OCI-LY7 (cell line): ENCODE measurements at regions not wholly inside any gene's neighbourhood (a gene's known extent, or its start where the extent isn't known, plus 50 kb on each side); places are given as distances from the start of the nearest gene placed in this dataset.

Experiments used
- BruUV-seq: library from RNA; stranded (reverse); fragments of 400-500 nt; replicated peaks from 2 replicates; lab custom pipeline; 2021; lab: Mats Ljungman, UMichigan
- CTCF ChIA-PET: fragments of 300-600 bp; sonication (Branson Sonifier 250); formaldehyde crosslinking; loops from one replicate; lab custom pipeline; 2022; ENCODE audit warnings: antibody characterized with exemption; ENCODE audit not compliant: unreplicated experiment; lab: Charles Lee
- POLR2A ChIA-PET: fragments of 300-600 bp; sonication (Branson Sonifier 250); formaldehyde crosslinking; loops from one replicate; lab custom pipeline; 2022; ENCODE audit warnings: antibody characterized with exemption; lab: Charles Lee
- DNase-seq: peaks from one replicate; pipeline ENCODE4 v3.0.0-alpha.2; 2015; ENCODE audit warnings: low spot score
- H2AFZ ChIP-seq: fragments of 200-600 bp; sonication (generic), shearing (Covaris generic); 2 replicates; pipeline ENCODE4 v1.6.1; 2014; ENCODE audit warnings: mild to moderate bottlenecking, antibody characterized with exemption, low read length, moderate library complexity
- H3K27ac ChIP-seq: fragments of 200-600 bp; sonication (generic); 2 replicates; pipeline ENCODE4 v1.5.1; 2014; ENCODE audit warnings: mixed run types, low read depth, mild to moderate bottlenecking, moderate library complexity, low read length, inconsistent platforms; ENCODE audit not compliant: poor library complexity, severe bottlenecking
- H3K36me3 ChIP-seq: fragments of 200-600 bp; sonication (generic); 2 replicates; pipeline ENCODE4 v1.6.1; 2014; ENCODE audit warnings: mild to moderate bottlenecking, antibody characterized with exemption, low read length, moderate library complexity, mixed read lengths; ENCODE audit not compliant: insufficient read depth
- H3K4me1 ChIP-seq: fragments of 200-600 bp; sonication (generic); 2 replicates; pipeline ENCODE4 v1.5.1; 2014; ENCODE audit warnings: mild to moderate bottlenecking, low read length; ENCODE audit not compliant: insufficient read depth, poor library complexity, severe bottlenecking
- H3K4me2 ChIP-seq: fragments of 200-600 bp; sonication (generic); 2 replicates; pipeline ENCODE4 v1.6.1; 2014; ENCODE audit warnings: mild to moderate bottlenecking, low read length
- H3K4me3 ChIP-seq: fragments of 200-600 bp; sonication (generic); 2 replicates; pipeline ENCODE4 v1.5.1; 2014; ENCODE audit warnings: mild to moderate bottlenecking, low read depth, low read length; ENCODE audit not compliant: poor library complexity, severe bottlenecking
- H3K79me2 ChIP-seq: fragments of 200-600 bp; sonication (generic); 2 replicates; pipeline ENCODE4 v1.6.1; 2016; ENCODE audit warnings: low read depth, mild to moderate bottlenecking, low read length, moderate library complexity, mixed read lengths; ENCODE audit not compliant: insufficient read depth
- H3K9me2 ChIP-seq: fragments of 200-600 bp; sonication (generic); 2 replicates; pipeline ENCODE4 v1.6.1; 2016; ENCODE audit warnings: mild to moderate bottlenecking, low read length, mixed read lengths; ENCODE audit not compliant: insufficient read depth
- H3K9me3 ChIP-seq: fragments of 200-600 bp; sonication (generic); 2 replicates; pipeline ENCODE4 v1.6.1; 2014; ENCODE audit warnings: mild to moderate bottlenecking, mixed run types, low read length, mixed read lengths
- H4K20me1 ChIP-seq: fragments of 200-600 bp; sonication (generic); 2 replicates; pipeline ENCODE4 v1.6.1; 2014; ENCODE audit warnings: mild to moderate bottlenecking, antibody characterized with exemption, low read length, moderate library complexity, mixed read lengths; ENCODE audit not compliant: insufficient read depth
- EZH2phosphoT487 ChIP-seq: fragments of 200-600 bp; sonication (generic); IDR thresholded peaks from 2 replicates; pipeline ENCODE4 v1.6.1; 2018; ENCODE audit warnings: low read depth, borderline replicate concordance, mild to moderate bottlenecking, mixed run types, antibody characterized with exemption, low read length, moderate library complexity, mixed read lengths
- intact Hi-C: fragments of 100-400 bp; cut with micrococcal nuclease; formaldehyde crosslinking; loops from one replicate; pipeline ENCODE4 v1.10.0; 2022; ENCODE audit not compliant: unreplicated experiment
- TF ChIP-seq, protein P1 (sequence below): fragments of 200-600 bp; sonication (generic); conservative IDR thresholded peaks from 2 replicates; pipeline ENCODE4 v1.5.1; 2014; ENCODE audit warnings: mild to moderate bottlenecking, antibody characterized with exemption, low read length, moderate library complexity, mixed read lengths

DNA sequence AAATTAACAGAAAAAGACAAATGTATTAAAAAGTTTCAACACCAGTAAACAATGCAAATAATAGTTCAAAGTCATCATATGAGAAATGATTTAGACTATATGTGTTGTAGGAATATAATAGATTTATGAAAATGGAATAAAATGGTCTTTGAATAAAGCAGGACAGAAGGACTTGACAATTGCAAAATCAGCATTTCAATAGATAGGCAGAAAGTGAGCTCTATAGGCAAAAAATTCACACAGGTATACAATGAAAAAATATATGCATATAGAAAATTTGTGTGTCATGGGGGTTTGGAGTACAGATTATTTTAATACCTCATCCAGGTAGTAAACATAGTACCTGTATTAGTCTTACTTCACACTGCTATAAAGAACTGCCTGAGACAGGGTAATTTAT is 571.1 kb upstream of the EYS start:
- TF ChIP-seq, protein P1, sequence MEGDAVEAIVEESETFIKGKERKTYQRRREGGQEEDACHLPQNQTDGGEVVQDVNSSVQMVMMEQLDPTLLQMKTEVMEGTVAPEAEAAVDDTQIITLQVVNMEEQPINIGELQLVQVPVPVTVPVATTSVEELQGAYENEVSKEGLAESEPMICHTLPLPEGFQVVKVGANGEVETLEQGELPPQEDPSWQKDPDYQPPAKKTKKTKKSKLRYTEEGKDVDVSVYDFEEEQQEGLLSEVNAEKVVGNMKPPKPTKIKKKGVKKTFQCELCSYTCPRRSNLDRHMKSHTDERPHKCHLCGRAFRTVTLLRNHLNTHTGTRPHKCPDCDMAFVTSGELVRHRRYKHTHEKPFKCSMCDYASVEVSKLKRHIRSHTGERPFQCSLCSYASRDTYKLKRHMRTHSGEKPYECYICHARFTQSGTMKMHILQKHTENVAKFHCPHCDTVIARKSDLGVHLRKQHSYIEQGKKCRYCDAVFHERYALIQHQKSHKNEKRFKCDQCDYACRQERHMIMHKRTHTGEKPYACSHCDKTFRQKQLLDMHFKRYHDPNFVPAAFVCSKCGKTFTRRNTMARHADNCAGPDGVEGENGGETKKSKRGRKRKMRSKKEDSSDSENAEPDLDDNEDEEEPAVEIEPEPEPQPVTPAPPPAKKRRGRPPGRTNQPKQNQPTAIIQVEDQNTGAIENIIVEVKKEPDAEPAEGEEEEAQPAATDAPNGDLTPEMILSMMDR = no peak
- no peak for TF ChIP-seq EZH2phosphoT487
- Histone ChIP-seq H3K36me3 (no peaks in the 10 kb centered on the region), H3K27ac (no peak overlapping the region), H3K4me3 (no peak overlapping the region), H3K4me1 (no peaks in the 10 kb centered on the region), H2AFZ (no peak overlapping the region), H3K9me2 (no peaks in the 10 kb centered on the region), H3K79me2 (no peaks in the 10 kb centered on the region), H3K4me2 (no peak overlapping the region), H4K20me1 (no peaks in the 10 kb centered on the region), H3K9me3 (no peaks in the 10 kb centered on the region)
- no TSS peak for BruUV-seq
- intact Hi-C loops = no loop called here
- no peak for DNase-seq
- POLR2A ChIA-PET = no interaction called here
- CTCF ChIA-PET = no interaction called here

DNA sequence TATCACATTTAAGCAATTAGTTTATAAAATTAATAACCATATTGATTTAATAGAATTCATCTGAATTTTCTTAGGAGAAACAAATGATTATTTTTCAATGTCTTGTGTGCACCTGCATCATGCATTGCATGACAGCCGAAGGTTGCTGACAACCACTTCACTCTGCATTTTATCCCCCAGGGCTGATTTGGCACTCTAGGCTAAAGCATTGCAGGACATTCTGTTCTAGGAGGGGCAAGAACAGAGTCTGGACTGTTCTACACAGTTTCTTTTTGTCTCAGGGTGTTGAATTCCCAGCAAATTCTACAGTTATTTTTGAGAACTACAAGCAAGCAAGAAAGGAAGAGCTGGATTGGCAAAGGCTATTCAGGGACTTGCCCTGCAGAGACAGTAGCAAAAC is 570.4 kb upstream of the EYS start:
- BruUV-seq = no TSS peak
- Histone ChIP-seq H3K79me2 (no peaks in the 10 kb centered on the region), H3K27ac (no peak overlapping the region), H3K4me1 (no peaks in the 10 kb centered on the region), H3K9me2 (no peaks in the 10 kb centered on the region), H4K20me1 (no peaks in the 10 kb centered on the region), H3K4me2 (no peak overlapping the region), H2AFZ (no peak overlapping the region), H3K9me3 (no peaks in the 10 kb centered on the region), H3K36me3 (no peaks in the 10 kb centered on the region), H3K4me3 (no peak overlapping the region)
- CTCF ChIA-PET = no interaction called here
- POLR2A ChIA-PET = interaction anchor here (0.8 kb wide), 1 partner anchor 20 kb away, joined by 3 read pairs; no protein-coding TSS in a partner anchor
- intact Hi-C loops = no loop called here
- DNase-seq = no peak
- TF ChIP-seq EZH2phosphoT487 = no peak
- TF ChIP-seq, protein P1 = no peak

DNA sequence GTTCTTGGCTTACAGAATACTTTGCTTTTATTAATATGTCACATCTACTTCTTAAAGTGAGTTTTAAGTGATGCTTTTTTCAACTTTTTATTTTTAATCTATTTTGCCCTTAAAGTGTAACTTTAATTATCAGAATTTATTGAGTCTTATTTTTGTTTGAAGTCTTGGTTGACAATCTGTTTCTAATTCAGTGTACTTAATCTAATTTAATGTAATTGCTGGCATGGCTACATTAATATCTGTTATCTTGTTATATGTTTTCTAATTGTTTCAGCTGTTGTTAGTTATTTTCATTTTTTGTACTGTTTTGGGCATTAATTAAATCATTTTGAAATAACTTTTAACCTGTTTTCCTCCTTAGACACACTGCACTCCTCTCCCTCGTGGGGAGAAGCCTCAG is 558.7 kb upstream of the EYS start:
- TF ChIP-seq, protein P1 = no peak
- no peak for TF ChIP-seq EZH2phosphoT487
- no peak overlapping the region for H3K27ac ChIP-seq
- H3K79me2 ChIP-seq = no peaks in the 10 kb centered on the region
- H3K4me2 ChIP-seq = no peak overlapping the region
- H3K4me3 ChIP-seq = no peak overlapping the region
- no peaks in the 10 kb centered on the region for H4K20me1 ChIP-seq
- POLR2A ChIA-PET = no interaction called here
- H2AFZ ChIP-seq = no peak overlapping the region
- intact Hi-C loops = no loop called here
- no peaks in the 10 kb centered on the region for H3K9me2 ChIP-seq
- no peaks in the 10 kb centered on the region for H3K9me3 ChIP-seq
- no peaks in the 10 kb centered on the region for H3K4me1 ChIP-seq
- no peaks in the 10 kb centered on the region for H3K36me3 ChIP-seq
- DNase-seq = no peak
- no TSS peak for BruUV-seq
- CTCF ChIA-PET = no interaction called here
